Mesenchymal stem cell (in vitro differentiated cells and primary cell): ENCODE measurements at regions not wholly inside any gene's neighbourhood (a gene's known extent, or its start where the extent isn't known, plus 50 kb on each side); places are given as distances from the start of the nearest gene placed in this dataset.

Experiments used
- DNase-seq: peaks from one replicate; pipeline ENCODE4 v3.0.0-alpha.2; 2013
- H2AFZ ChIP-seq: one replicate; pipeline ENCODE4 v1.6.1; 2013; ENCODE audit warnings: low read depth, mild to moderate bottlenecking, control low read depth, inconsistent platforms, low read length, moderate library complexity
- H2AK5ac ChIP-seq: 2 replicates; pipeline ENCODE4 v1.6.1; 2013; ENCODE audit warnings: low read length, moderate library complexity, mild to moderate bottlenecking, inconsistent platforms; ENCODE audit not compliant: severe bottlenecking
- H2BK120ac ChIP-seq: one replicate; pipeline ENCODE4 v1.6.1; 2013; ENCODE audit warnings: low read depth, mild to moderate bottlenecking, inconsistent platforms, low read length, moderate library complexity
- H2BK12ac ChIP-seq, 2 experiments: one replicate each; pipeline ENCODE4 v1.6.1; 2013; ENCODE audit warnings: inconsistent platforms in 2 of 2, low read length in 2 of 2, mild to moderate bottlenecking in 2 of 2, moderate library complexity in 2 of 2, control low read depth in 1 of 2
- H2BK15ac ChIP-seq: one replicate; pipeline ENCODE4 v1.6.1; 2013; ENCODE audit warnings: mild to moderate bottlenecking, low read depth, inconsistent platforms; ENCODE audit not compliant: poor library complexity, severe bottlenecking
- H2BK5ac ChIP-seq: 2 replicates; pipeline ENCODE4 v1.6.1; 2013; ENCODE audit warnings: low read depth, mild to moderate bottlenecking, low read length, control low read depth, inconsistent platforms; ENCODE audit not compliant: poor library complexity, severe bottlenecking
- H3K14ac ChIP-seq, 2 experiments: one replicate each; pipeline ENCODE4 v1.6.1; 2013; ENCODE audit warnings: inconsistent platforms in 2 of 2, low read length in 2 of 2, control low read depth in 1 of 2, mild to moderate bottlenecking in 1 of 2, moderate library complexity in 1 of 2
- H3K18ac ChIP-seq, 2 experiments: one replicate each; pipeline ENCODE4 v1.6.1; 2013; ENCODE audit warnings: inconsistent platforms in 2 of 2, low read length in 2 of 2, control low read depth in 1 of 2, low read depth in 1 of 2, mild to moderate bottlenecking in 1 of 2
- H3K23ac ChIP-seq, 2 experiments: one replicate each; pipeline ENCODE4 v1.6.1; 2013; ENCODE audit warnings: inconsistent platforms in 2 of 2, low read length in 2 of 2, mild to moderate bottlenecking in 2 of 2, moderate library complexity in 2 of 2, control low read depth in 1 of 2
- H3K27ac ChIP-seq: 2 replicates; pipeline ENCODE4 v1.5.1; 2013; ENCODE audit warnings: mild to moderate bottlenecking, moderate library complexity, low read length, control low read depth, inconsistent platforms; ENCODE audit not compliant: poor library complexity, severe bottlenecking
- H3K27me3 ChIP-seq, 2 experiments: 2 replicates each; pipeline versions ENCODE4 v1.6.1 to v1.7.0; 2013; ENCODE audit warnings: low read length in 2 of 2, mild to moderate bottlenecking in 2 of 2, moderate library complexity in 2 of 2, control low read depth in 1 of 2, inconsistent platforms in 1 of 2; ENCODE audit not compliant: control insufficient read depth in 1 of 2, insufficient read depth in 1 of 2
- H3K36me3 ChIP-seq, 2 experiments: 2 replicates each; pipeline versions ENCODE4 v1.6.1 to v1.7.0; 2013; ENCODE audit warnings: low read length in 2 of 2, control low read depth in 1 of 2, inconsistent platforms in 1 of 2, low read depth in 1 of 2, mild to moderate bottlenecking in 1 of 2; ENCODE audit not compliant: insufficient read depth in 2 of 2, control insufficient read depth in 1 of 2
- H3K4ac ChIP-seq, 2 experiments: one replicate each; pipeline ENCODE4 v1.6.1; 2013; ENCODE audit warnings: inconsistent platforms in 2 of 2, low read length in 2 of 2, mild to moderate bottlenecking in 2 of 2, moderate library complexity in 2 of 2, control low read depth in 1 of 2, low read depth in 1 of 2
- H3K4me1 ChIP-seq: 2 replicates; pipeline ENCODE4 v1.6.1; 2013; ENCODE audit warnings: low read depth, low read length, control low read depth; ENCODE audit not compliant: control insufficient read depth, insufficient read depth
- H3K4me2 ChIP-seq: 2 replicates; pipeline ENCODE4 v1.6.1; 2013; ENCODE audit warnings: low read length, mild to moderate bottlenecking, inconsistent platforms; ENCODE audit not compliant: poor library complexity, severe bottlenecking
- H3K4me3 ChIP-seq, 2 experiments: 2 replicates each; pipeline versions ENCODE4 v1.5.1 to v1.7.0; 2013; ENCODE audit warnings: low read length in 2 of 2, mild to moderate bottlenecking in 2 of 2, control low read depth in 1 of 2, low read depth in 1 of 2; ENCODE audit not compliant: insufficient read depth in 1 of 2
- H3K79me1 ChIP-seq: replicated peaks from 2 replicates; pipeline ENCODE4 v1.6.1; 2013; ENCODE audit warnings: mild to moderate bottlenecking, control low read depth, low read length, inconsistent platforms; ENCODE audit not compliant: poor library complexity, severe bottlenecking
- H3K9ac ChIP-seq: 2 replicates; pipeline ENCODE4 v1.7.0; 2013; ENCODE audit warnings: mild to moderate bottlenecking, low read length, moderate library complexity
- H3K9me3 ChIP-seq: 2 replicates; pipeline ENCODE4 v1.7.0; 2013; ENCODE audit warnings: mild to moderate bottlenecking, low read length; ENCODE audit not compliant: control insufficient read depth
- H4K8ac ChIP-seq: one replicate; pipeline ENCODE4 v1.6.1; 2013; ENCODE audit warnings: inconsistent platforms, mild to moderate bottlenecking, low read length, moderate library complexity
- H4K91ac ChIP-seq: one replicate; pipeline ENCODE4 v1.6.1; 2013; ENCODE audit warnings: mild to moderate bottlenecking, low read length, inconsistent platforms
- WGBS: methylation state at CpG from one replicate; pipeline ENCODE4 v1.1.7; 2013; ENCODE audit warnings: mixed read lengths; 5-methylcytosine and 5-hydroxymethylcytosine counted together

DNA sequence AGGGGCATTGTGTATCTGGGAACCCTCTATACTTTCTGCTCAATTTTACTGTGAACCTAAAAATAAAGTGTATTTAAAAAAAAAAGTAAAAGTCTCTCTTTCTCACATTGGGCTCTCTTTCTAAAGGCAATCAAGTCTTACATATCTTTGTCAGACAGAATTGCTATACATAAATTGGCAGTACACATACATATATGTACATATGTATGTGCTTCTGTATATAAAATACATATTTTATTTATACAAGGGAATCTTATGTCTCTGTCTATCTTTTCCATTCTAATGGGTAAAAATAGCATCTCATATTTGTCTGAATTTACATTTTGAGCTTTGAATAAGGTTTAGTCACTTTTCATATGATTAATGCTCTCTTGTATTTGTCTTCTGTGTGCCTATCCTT lies 348.8 kb downstream of the SPATA31D1 start:
- no peak overlapping the region for H2BK15ac ChIP-seq
- no peak for DNase-seq

DNA sequence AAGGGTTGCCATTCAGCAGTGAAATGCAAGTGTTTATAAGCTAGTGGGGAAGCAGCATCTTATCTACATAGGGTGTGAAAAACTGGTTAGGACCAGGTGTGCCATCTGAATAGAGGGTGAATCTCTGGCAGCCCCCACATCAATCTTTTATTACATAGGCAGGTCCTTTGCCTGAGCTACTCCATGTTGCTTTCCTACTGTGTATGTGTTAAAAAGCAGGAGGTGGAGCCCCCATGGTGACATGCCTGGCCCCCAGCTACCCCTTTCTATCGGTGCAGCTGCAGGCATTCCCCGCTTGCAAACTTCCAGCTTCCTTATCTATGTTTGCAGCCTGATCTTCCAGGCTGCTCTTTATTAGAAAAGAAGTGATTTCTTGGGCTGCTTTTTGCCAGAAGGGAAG lies 353.5 kb downstream of the SPATA31D1 start:
- no peaks in the 10 kb centered on the region for H3K79me1 ChIP-seq
- no peaks in the 10 kb centered on the region for H3K27me3 ChIP-seq
- H3K14ac ChIP-seq, result no peak overlapping the region
- no peak overlapping the region for H2BK5ac ChIP-seq
- H3K4ac ChIP-seq, result no peak overlapping the region
- H3K36me3 ChIP-seq, result no peaks in the 10 kb centered on the region
- no peak overlapping the region for H3K4me3 ChIP-seq
- WGBS, result 25% methylated on average over 2 of the region's 2 CpGs
- H3K23ac ChIP-seq, result no peak overlapping the region
- H3K4me1 ChIP-seq, result no peaks in the 10 kb centered on the region
- peaks cover 15% of the 10 kb centered on the region for H3K9me3 ChIP-seq
- no peak overlapping the region for H2AFZ ChIP-seq
- H3K27ac ChIP-seq, result no peak overlapping the region
- H3K18ac ChIP-seq, result no peak overlapping the region
- no peak overlapping the region for H4K8ac ChIP-seq
- DNase-seq, result no peak
- H2AK5ac ChIP-seq, result no peak overlapping the region
- no peak overlapping the region for H2BK15ac ChIP-seq
- no peak overlapping the region for H2BK12ac ChIP-seq
- no peak overlapping the region for H3K4me2 ChIP-seq
- H2BK120ac ChIP-seq, result no peak overlapping the region
- H4K91ac ChIP-seq, result no peak overlapping the region
- no peak overlapping the region for H3K9ac ChIP-seq

More for the DNA sequence above, 348.8 kb downstream of the SPATA31D1 start:
- Histone ChIP-seq H2AFZ (no peak overlapping the region), H3K4me1 (peaks cover 3% of the 10 kb centered on the region), H3K4me2 (no peak overlapping the region), H3K4ac (no peak overlapping the region), H3K18ac (peak overlapping the region in 1 of 2 experiments; percentile 34), H3K23ac (no peak overlapping the region), H3K27me3 (no peaks in the 10 kb centered on the region), H3K9ac (no peak overlapping the region), H4K8ac (no peak overlapping the region), H3K14ac (no peak overlapping the region), H2AK5ac (no peak overlapping the region), H2BK120ac (peak overlapping the region; percentile 49), H3K4me3 (no peak overlapping the region), H3K79me1 (no peaks in the 10 kb centered on the region), H3K9me3 (no peaks in the 10 kb centered on the region), H2BK12ac (no peak overlapping the region), H2BK5ac (no peak overlapping the region), H3K36me3 (no peaks in the 10 kb centered on the region), H3K27ac (no peak overlapping the region), H4K91ac (no peak overlapping the region)

DNA sequence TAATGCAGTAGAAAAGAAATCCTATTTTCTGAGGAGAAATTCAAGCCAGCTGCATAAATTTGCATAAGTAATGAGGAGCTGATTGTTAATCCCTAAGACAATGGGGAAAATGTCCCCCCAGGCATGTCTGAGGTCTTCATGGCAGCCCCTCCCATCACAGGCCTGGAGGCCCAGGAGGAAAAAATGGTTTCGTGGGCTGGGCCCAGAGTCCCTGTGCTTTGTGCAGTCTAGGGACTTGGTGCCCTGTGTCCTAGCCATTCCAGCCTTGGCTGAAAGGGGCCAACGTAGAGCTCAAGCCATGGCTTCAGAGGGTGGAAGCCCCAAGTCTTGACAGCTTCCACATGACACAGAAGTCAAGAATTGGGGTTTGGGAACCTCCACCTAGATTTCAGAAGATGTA lies 357.5 kb downstream of the SPATA31D1 start:
- Histone ChIP-seq H3K4me1 (no peaks in the 10 kb centered on the region), H3K27ac (no peak overlapping the region), H2BK15ac (no peak overlapping the region), H2BK12ac (no peak overlapping the region), H2AFZ (no peak overlapping the region), H4K91ac (no peak overlapping the region), H3K9me3 (peaks cover 27% of the 10 kb centered on the region), H3K18ac (no peak overlapping the region), H3K79me1 (no peaks in the 10 kb centered on the region), H2BK5ac (no peak overlapping the region), H3K14ac (no peak overlapping the region), H3K36me3 (no peaks in the 10 kb centered on the region), H3K4me2 (no peak overlapping the region), H2AK5ac (no peak overlapping the region), H3K4ac (no peak overlapping the region), H3K23ac (no peak overlapping the region), H2BK120ac (no peak overlapping the region), H4K8ac (no peak overlapping the region), H3K27me3 (no peaks in the 10 kb centered on the region), H3K4me3 (no peak overlapping the region), H3K9ac (no peak overlapping the region)
- no peak for DNase-seq
- 59% methylated on average over 2 of the region's 2 CpGs for WGBS

DNA sequence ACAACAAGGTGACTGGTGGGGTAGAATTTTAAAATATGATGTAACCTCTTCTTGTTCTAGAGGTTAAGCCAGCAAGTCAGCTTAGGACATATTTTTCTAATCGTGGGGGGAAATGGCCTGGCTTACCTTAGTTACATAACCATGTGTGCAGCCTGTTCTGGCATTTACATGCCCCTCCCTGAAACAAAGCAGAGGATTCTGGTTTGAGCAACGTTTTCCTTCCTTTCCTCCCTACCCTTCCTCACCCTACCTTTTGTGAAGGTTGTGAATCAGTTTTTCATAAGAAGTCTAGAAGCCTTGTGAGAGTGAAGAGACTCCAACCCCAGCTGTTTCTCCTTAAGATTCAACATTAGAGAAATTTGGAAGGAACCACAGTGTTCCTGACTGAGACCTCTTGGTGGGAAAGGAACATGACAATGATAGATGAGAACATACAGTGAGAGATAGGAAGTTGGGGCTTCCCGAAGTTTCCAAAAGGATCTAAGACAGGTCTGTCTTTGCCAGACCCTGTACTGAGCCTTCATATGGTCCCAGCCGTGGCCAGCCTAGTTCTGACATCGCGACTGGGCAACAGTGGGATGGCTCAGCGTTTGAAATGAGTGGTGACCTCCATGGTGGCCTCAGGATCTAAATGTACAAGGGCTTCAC lies 365.2 kb downstream of the SPATA31D1 start:
- no peak overlapping the region for H3K23ac ChIP-seq
- H3K9ac ChIP-seq, result no peak overlapping the region
- H3K79me1 ChIP-seq, result no peaks in the 10 kb centered on the region
- no peak overlapping the region for H4K91ac ChIP-seq
- H2AFZ ChIP-seq, result no peak overlapping the region
- no peaks in the 10 kb centered on the region for H3K27me3 ChIP-seq
- H3K36me3 ChIP-seq, result no peaks in the 10 kb centered on the region
- no peak overlapping the region for H3K18ac ChIP-seq
- H3K4me2 ChIP-seq, result no peak overlapping the region
- H3K4me3 ChIP-seq, result no peak overlapping the region
- no peak overlapping the region for H3K4ac ChIP-seq
- H4K8ac ChIP-seq, result no peak overlapping the region
- no peak overlapping the region for H2BK5ac ChIP-seq
- no peak overlapping the region for H2BK15ac ChIP-seq
- DNase-seq, result no peak
- H3K27ac ChIP-seq, result no peak overlapping the region
- H2BK120ac ChIP-seq, result no peak overlapping the region
- H3K4me1 ChIP-seq, result peaks cover 5% of the 10 kb centered on the region
- peaks cover 10% of the 10 kb centered on the region for H3K9me3 ChIP-seq
- H2AK5ac ChIP-seq, result peak overlapping the region; percentile 33
- H3K14ac ChIP-seq, result peak overlapping the region in 1 of 2 experiments; percentile 22
- 96% methylated on average over 6 of the region's 7 CpGs for WGBS
- no peak overlapping the region for H2BK12ac ChIP-seq
